BJ (cell line): ENCODE measurements at regions not wholly inside any gene's neighbourhood (a gene's known extent, or its start where the extent isn't known, plus 50 kb on each side); places are given as distances from the start of the nearest gene placed in this dataset.

Source experiments
- CTCF ChIA-PET: fragments of 350-600 bp; formaldehyde crosslinking; extraction: SDS; loops from one replicate; lab custom pipeline; 2021; ENCODE audit warnings: antibody characterized with exemption, inconsistent platforms; lab: Yijun Ruan, JAX
- POLR2A ChIA-PET: fragments of 300-600 bp; sonication (Branson Sonifier 250); formaldehyde crosslinking; extraction: SDS; loops from one replicate; lab custom pipeline; 2021; ENCODE audit warnings: antibody characterized with exemption; lab: Charles Lee
- DNase-seq: peaks from one replicate; pipeline ENCODE4 v3.0.0-alpha.2; 2011; ENCODE audit warnings: low read depth
- H3K27me3 ChIP-seq: 2 replicates; pipeline ENCODE4 v1.6.0; 2011; ENCODE audit warnings: low read length; ENCODE audit not compliant: control insufficient read depth, insufficient read depth
- H3K36me3 ChIP-seq: 2 replicates; pipeline ENCODE4 v1.5.1; 2011; ENCODE audit warnings: low read length; ENCODE audit not compliant: control insufficient read depth, insufficient read depth
- H3K4me3 ChIP-seq: 2 replicates; pipeline ENCODE4 v1.5.1; 2011; ENCODE audit warnings: low read depth, mild to moderate bottlenecking, control low read depth, low read length
- CTCF ChIP-seq: IDR thresholded peaks from 2 replicates; pipeline ENCODE4 v1.5.1; 2011; ENCODE audit warnings: low read depth, mild to moderate bottlenecking, control low read depth, inconsistent platforms, low read length, moderate library complexity; ENCODE audit not compliant: insufficient read depth

GRCh38 chr10:83607959-83608745 lies 531.2 kb upstream of the GHITM start:
- H3K4me3 ChIP-seq, result no peak overlapping the region
- DNase-seq, result peak; percentile 50
- CTCF ChIA-PET, result interaction anchor here (0.9 to 1.2 kb wide), 2 partner anchors 10 to 263 kb away, joined by 3 read pairs; no protein-coding TSS in a partner anchor
- POLR2A ChIA-PET, result no interaction called here
- TF ChIP-seq CTCF, result 0 out of 2 replicates have a peak, but pooled peaks have one; percentile 10
- no peaks in the 10 kb centered on the region for H3K36me3 ChIP-seq
- no peaks in the 10 kb centered on the region for H3K27me3 ChIP-seq

GRCh38 chr10:83612050-83612449 lies 527.3 kb upstream of the GHITM start:
- CTCF ChIA-PET, result no interaction called here
- no peak overlapping the region for H3K4me3 ChIP-seq
- TF ChIP-seq CTCF, result no peak
- peak; percentile 91 for DNase-seq
- H3K36me3 ChIP-seq, result no peaks in the 10 kb centered on the region
- POLR2A ChIA-PET, result interaction anchor here (0.8 kb wide), 1 partner anchor 89 kb away, joined by 3 read pairs; no protein-coding TSS in a partner anchor
- H3K27me3 ChIP-seq, result no peaks in the 10 kb centered on the region

GRCh38 chr10:83612746-83613145 lies 526.6 kb upstream of the GHITM start:
- Histone ChIP-seq H3K36me3 (no peaks in the 10 kb centered on the region), H3K27me3 (no peaks in the 10 kb centered on the region), H3K4me3 (no peak overlapping the region)
- ChIA-PET CTCF (no interaction called here), POLR2A (no interaction called here)
- DNase-seq, result no peak
- TF ChIP-seq CTCF, result no peak

GRCh38 chr10:83617172-83617571 lies 522.1 kb upstream of the GHITM start:
- Histone ChIP-seq H3K27me3 (no peaks in the 10 kb centered on the region), H3K4me3 (no peak overlapping the region), H3K36me3 (no peaks in the 10 kb centered on the region)
- no peak for DNase-seq
- ChIA-PET POLR2A (no interaction called here), CTCF (no interaction called here)
- no peak for TF ChIP-seq CTCF

- H3K4me3 ChIP-seq, result no peak overlapping the region
- ChIA-PET CTCF (no interaction called here), POLR2A (no interaction called here)
- no peaks in the 10 kb centered on the region for H3K36me3 ChIP-seq
- DNase-seq, result no peak
- H3K27me3 ChIP-seq, result no peaks in the 10 kb centered on the region
- no peak for TF ChIP-seq CTCF
These were observed 521.4 kb upstream of the GHITM start for GRCh38 chr10:83617692-83618545.
